ENCODE measurements at regions not wholly inside any gene's neighbourhood (a gene's known extent, or its start where the extent isn't known, plus 50 kb on each side); places are given as distances from the start of the nearest gene placed in this dataset.

GRCh38 chr4:176875446-176875930, 82.8 kb upstream of the VEGFC start:
- Histone ChIP-seq H3K9ac (ENCODE audit: low read length in 3 of 3) (no peak overlapping the region), H3K27ac (ENCODE audit: low read depth in 2 of 2, low read length in 2 of 2) (no peak overlapping the region), H3K4me1 (ENCODE audit: control insufficient read depth in 2 of 3, insufficient read depth in 2 of 3, low read depth in 1 of 3, low read length in 3 of 3) (no peaks in the 10 kb centered on the region), H3K36me3 (ENCODE audit: control insufficient read depth in 2 of 3, insufficient read depth in 3 of 3, low read length in 3 of 3) (no peaks in the 10 kb centered on the region), H3K9me3 (ENCODE audit: control insufficient read depth in 2 of 3, insufficient read depth in 1 of 3, low read length in 3 of 3) (no peaks in the 10 kb centered on the region), H3K27me3 (ENCODE audit: control insufficient read depth, insufficient read depth, low read length) (no peaks in the 10 kb centered on the region), H3K4me3 (ENCODE audit: low read length in 3 of 3) (no peak overlapping the region)
- no peak for TF ChIP-seq CTCF (IDR thresholded peaks at IDR 0.05; ENCODE audit: borderline replicate concordance, extremely low read depth, insufficient read depth)
- FAIRE-seq = no peak
- DNase-seq = peak in 1 of 5 donors; percentile 3
- intact Hi-C loops (cut with DNase I) = no loop called here

- FAIRE-seq = no peak
- no peaks in the 10 kb centered on the region for H3K4me1 ChIP-seq (ENCODE audit: control insufficient read depth in 2 of 3, insufficient read depth in 2 of 3, low read depth in 1 of 3, low read length in 3 of 3)
- intact Hi-C loops (cut with DNase I) = no loop called here
Observed at GRCh38 chr4:176879380-176880116, 86.8 kb upstream of the VEGFC start.

GRCh38 chr4:176882206-176882605, 89.5 kb upstream of the VEGFC start:
- intact Hi-C loops (cut with DNase I) = no loop called here
- Histone ChIP-seq H3K9ac (ENCODE audit: low read length in 3 of 3) (no peak overlapping the region), H3K4me3 (ENCODE audit: low read length in 3 of 3) (no peak overlapping the region), H3K4me1 (ENCODE audit: control insufficient read depth in 2 of 3, insufficient read depth in 2 of 3, low read depth in 1 of 3, low read length in 3 of 3) (no peaks in the 10 kb centered on the region), H3K27me3 (ENCODE audit: control insufficient read depth, insufficient read depth, low read length) (no peaks in the 10 kb centered on the region), H3K27ac (ENCODE audit: low read depth in 2 of 2, low read length in 2 of 2) (no peak overlapping the region), H3K36me3 (ENCODE audit: control insufficient read depth in 2 of 3, insufficient read depth in 3 of 3, low read length in 3 of 3) (no peaks in the 10 kb centered on the region), H3K9me3 (ENCODE audit: control insufficient read depth in 2 of 3, insufficient read depth in 1 of 3, low read length in 3 of 3) (no peaks in the 10 kb centered on the region)
- FAIRE-seq = no peak
- TF ChIP-seq CTCF (IDR thresholded peaks at IDR 0.05; ENCODE audit: borderline replicate concordance, extremely low read depth, insufficient read depth) = no peak
- no peak for DNase-seq

More at GRCh38 chr4:176879380-176880116, 86.8 kb upstream of the VEGFC start:
- Histone ChIP-seq H3K9ac (ENCODE audit: low read length in 3 of 3) (no peak overlapping the region), H3K9me3 (ENCODE audit: control insufficient read depth in 2 of 3, insufficient read depth in 1 of 3, low read length in 3 of 3) (no peaks in the 10 kb centered on the region), H3K36me3 (ENCODE audit: control insufficient read depth in 2 of 3, insufficient read depth in 3 of 3, low read length in 3 of 3) (no peaks in the 10 kb centered on the region), H3K27ac (ENCODE audit: low read depth in 2 of 2, low read length in 2 of 2) (no peak overlapping the region), H3K27me3 (ENCODE audit: control insufficient read depth, insufficient read depth, low read length) (no peaks in the 10 kb centered on the region), H3K4me3 (ENCODE audit: low read length in 3 of 3) (no peak overlapping the region)
- DNase-seq = no peak
- TF ChIP-seq CTCF (IDR thresholded peaks at IDR 0.05; ENCODE audit: borderline replicate concordance, extremely low read depth, insufficient read depth) = no peak
